ENCODE measurements at regions not wholly inside any gene's neighbourhood (a gene's known extent, or its start where the extent isn't known, plus 50 kb on each side); places are given as distances from the start of the nearest gene placed in this dataset.
"Not testable (repeated sequence)": the region's sequence is repeated elsewhere in the genome, so short reads cannot be mapped to it uniquely, and the experiment has no call there.

- TF ChIP-seq SIRT6 (IDR thresholded peaks at IDR 0.05; ENCODE audit: low read depth, low read length); POLR2A (conservative IDR thresholded peaks at IDR 0.05); ZBTB33 (CRISPR knock-in tag; IDR thresholded peaks at IDR 0.05); NBN (IDR thresholded peaks at IDR 0.05; ENCODE audit: low read depth); TRIM28 (IDR thresholded peaks at IDR 0.05); CBX1 (IDR thresholded peaks at IDR 0.05; ENCODE audit: low read depth); GTF2F1 (IDR thresholded peaks at IDR 0.05; ENCODE audit: low read depth, low read length); ZNF146 (CRISPR knock-in tag; IDR thresholded peaks at IDR 0.05; ENCODE audit: unreplicated experiment); BRF2 (IDR thresholded peaks at IDR 0.05; ENCODE audit: borderline replicate concordance, insufficient read depth, insufficient read length); JUND (IDR thresholded peaks at IDR 0.05; ENCODE audit: borderline replicate concordance, low read depth, low read length); JUND (tag; IDR thresholded peaks at IDR 0.05; ENCODE audit: borderline replicate concordance, low read depth, low read length); CTCF (IDR thresholded peaks at IDR 0.05 in 2 of 3, conservative IDR thresholded peaks at IDR 0.05 in 1 of 3; ENCODE audit: insufficient read depth in 2 of 3, low read depth in 1 of 3, low read length in 3 of 3); ELF4 (CRISPR knock-in tag; IDR thresholded peaks at IDR 0.05); POLR2AphosphoS5 (IDR thresholded peaks at IDR 0.05; ENCODE audit: control insufficient read depth, insufficient read depth, low read depth, low read length): not testable (repeated sequence)
- TF ChIP-seq, protein P1, sequence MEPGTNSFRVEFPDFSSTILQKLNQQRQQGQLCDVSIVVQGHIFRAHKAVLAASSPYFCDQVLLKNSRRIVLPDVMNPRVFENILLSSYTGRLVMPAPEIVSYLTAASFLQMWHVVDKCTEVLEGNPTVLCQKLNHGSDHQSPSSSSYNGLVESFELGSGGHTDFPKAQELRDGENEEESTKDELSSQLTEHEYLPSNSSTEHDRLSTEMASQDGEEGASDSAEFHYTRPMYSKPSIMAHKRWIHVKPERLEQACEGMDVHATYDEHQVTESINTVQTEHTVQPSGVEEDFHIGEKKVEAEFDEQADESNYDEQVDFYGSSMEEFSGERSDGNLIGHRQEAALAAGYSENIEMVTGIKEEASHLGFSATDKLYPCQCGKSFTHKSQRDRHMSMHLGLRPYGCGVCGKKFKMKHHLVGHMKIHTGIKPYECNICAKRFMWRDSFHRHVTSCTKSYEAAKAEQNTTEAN (CRISPR knock-in tag; IDR thresholded peaks at IDR 0.05) = not testable (repeated sequence)
Measured at GRCh38 chrX:140074851-140075250, 109.5 kb upstream of the CXorf66 start.
